H9 (cell line): ENCODE measurements at regions not wholly inside any gene's neighbourhood (a gene's known extent, or its start where the extent isn't known, plus 50 kb on each side); places are given as distances from the start of the nearest gene placed in this dataset.

Experiments used
- DNase-seq: peaks from one replicate; pipeline ENCODE4 v3.0.0-alpha.2; 2017
- H2AFZ ChIP-seq: one replicate; pipeline ENCODE4 v1.6.1; 2013; ENCODE audit warnings: mild to moderate bottlenecking, low read length, control low read depth, moderate library complexity
- H2AK5ac ChIP-seq: 2 replicates; pipeline ENCODE4 v1.6.1; 2013; ENCODE audit warnings: low read length, control low read depth, mixed read lengths; ENCODE audit not compliant: insufficient read length
- H2BK120ac ChIP-seq: one replicate; pipeline ENCODE4 v1.6.1; 2013; ENCODE audit warnings: low read depth, mild to moderate bottlenecking, low read length, control low read depth, inconsistent platforms; ENCODE audit not compliant: poor library complexity, severe bottlenecking
- H2BK12ac ChIP-seq: 2 replicates; pipeline ENCODE4 v1.6.1; 2013; ENCODE audit warnings: low read length, control low read depth, mixed read lengths, low read depth; ENCODE audit not compliant: insufficient read length
- H2BK15ac ChIP-seq: 2 replicates; pipeline ENCODE4 v1.6.1; 2013; ENCODE audit warnings: low read depth, low read length, control low read depth
- H2BK20ac ChIP-seq: one replicate; pipeline ENCODE4 v1.6.1; 2013; ENCODE audit warnings: low read depth, mild to moderate bottlenecking, low read length, control low read depth, inconsistent platforms; ENCODE audit not compliant: poor library complexity, severe bottlenecking
- H2BK5ac ChIP-seq: 2 replicates; pipeline ENCODE4 v1.6.1; 2013; ENCODE audit warnings: low read length, control low read depth, mixed read lengths; ENCODE audit not compliant: insufficient read length
- H3K14ac ChIP-seq: 2 replicates; pipeline ENCODE4 v1.6.1; 2013; ENCODE audit warnings: low read length, control low read depth; ENCODE audit not compliant: insufficient read depth
- H3K18ac ChIP-seq: 2 replicates; pipeline ENCODE4 v1.6.1; 2013; ENCODE audit warnings: low read depth, mild to moderate bottlenecking, mixed read lengths, low read length, control low read depth; ENCODE audit not compliant: insufficient read length
- H3K23ac ChIP-seq: 2 replicates; pipeline ENCODE4 v1.6.1; 2013; ENCODE audit warnings: low read length, control low read depth, mixed read lengths, low read depth; ENCODE audit not compliant: insufficient read length
- H3K23me2 ChIP-seq: 2 replicates; pipeline ENCODE4 v1.6.1; 2013; ENCODE audit warnings: low read depth, mild to moderate bottlenecking, mixed read lengths, low read length, control low read depth; ENCODE audit not compliant: insufficient read length, poor library complexity, severe bottlenecking
- H3K27ac ChIP-seq: 2 replicates; pipeline ENCODE4 v1.5.1; 2013; ENCODE audit warnings: low read length, control low read depth, mixed read lengths, low read depth; ENCODE audit not compliant: insufficient read length
- H3K27me3 ChIP-seq: 2 replicates; pipeline ENCODE4 v1.6.1; 2013; ENCODE audit warnings: low read length, control low read depth, inconsistent platforms; ENCODE audit not compliant: insufficient read depth
- H3K4ac ChIP-seq: 2 replicates; pipeline ENCODE4 v1.6.1; 2013; ENCODE audit warnings: low read depth, mild to moderate bottlenecking, control low read depth, inconsistent platforms, low read length, moderate library complexity
- H3K4me1 ChIP-seq: 2 replicates; pipeline ENCODE4 v1.6.1; 2013; ENCODE audit warnings: low read length, control low read depth, inconsistent platforms; ENCODE audit not compliant: insufficient read depth
- H3K4me2 ChIP-seq: 2 replicates; pipeline ENCODE4 v1.6.1; 2013; ENCODE audit warnings: low read length, control low read depth, mixed read lengths; ENCODE audit not compliant: insufficient read length, insufficient read depth
- H3K56ac ChIP-seq: 2 replicates; pipeline ENCODE4 v1.6.1; 2013; ENCODE audit warnings: low read depth, mild to moderate bottlenecking, mixed read lengths, low read length, control low read depth; ENCODE audit not compliant: insufficient read length
- H3K79me1 ChIP-seq: 2 replicates; pipeline ENCODE4 v1.6.1; 2013; ENCODE audit warnings: low read depth, mild to moderate bottlenecking, moderate library complexity, low read length, control low read depth, inconsistent platforms; ENCODE audit not compliant: insufficient read depth, poor library complexity, severe bottlenecking
- H3K79me2 ChIP-seq: 2 replicates; pipeline ENCODE4 v1.6.1; 2013; ENCODE audit warnings: low read length, control low read depth, inconsistent platforms; ENCODE audit not compliant: insufficient read depth
- H3K9ac ChIP-seq: 2 replicates; pipeline ENCODE4 v1.6.1; 2013; ENCODE audit warnings: low read length, control low read depth, mixed read lengths; ENCODE audit not compliant: insufficient read length; ENCODE audit errors: extremely low read depth
- H3K9me3 ChIP-seq: one replicate; pipeline ENCODE4 v1.6.1; 2013; ENCODE audit warnings: low read depth, low read length, inconsistent platforms; ENCODE audit not compliant: control insufficient read depth
- H3T11ph ChIP-seq: one replicate; pipeline ENCODE4 v1.6.1; 2013; ENCODE audit warnings: mild to moderate bottlenecking, low read length, control low read depth, inconsistent platforms
- H4K20me1 ChIP-seq: one replicate; pipeline ENCODE4 v1.6.1; 2013; ENCODE audit not compliant: control insufficient read depth, insufficient read length, insufficient read depth
- H4K5ac ChIP-seq: 2 replicates; pipeline ENCODE4 v1.6.1; 2013; ENCODE audit warnings: low read depth, mild to moderate bottlenecking, mixed read lengths, low read length, control low read depth; ENCODE audit not compliant: insufficient read length
- H4K8ac ChIP-seq: replicated peaks from 2 replicates; pipeline ENCODE4 v1.6.1; 2013; ENCODE audit warnings: low read length, control low read depth, mixed read lengths, low read depth; ENCODE audit not compliant: insufficient read length
- H4K91ac ChIP-seq: 2 replicates; pipeline ENCODE4 v1.6.1; 2013; ENCODE audit warnings: low read depth, mild to moderate bottlenecking, moderate library complexity, mixed read lengths, low read length, control low read depth; ENCODE audit not compliant: insufficient read length
- H3K27ac Mint-ChIP-seq, 3 experiments: 2 replicates in 2 of 3; 3 replicates in 1 of 3; pipeline ENCODE4 v1.8.0; 2020 to 2021; ENCODE audit warnings: mixed read lengths in 3 of 3, mild to moderate bottlenecking in 1 of 3, moderate library complexity in 1 of 3
- H3K27me3 Mint-ChIP-seq: 2 replicates; pipeline ENCODE4 v1.8.0; 2021; ENCODE audit warnings: low read depth, mild to moderate bottlenecking, moderate library complexity, mixed read lengths
- H3K36me3 Mint-ChIP-seq, 3 experiments: 2 replicates in 2 of 3; 3 replicates in 1 of 3; pipeline ENCODE4 v1.8.0; 2020 to 2021; ENCODE audit warnings: low read depth in 3 of 3, mixed read lengths in 3 of 3; ENCODE audit not compliant: insufficient read depth in 1 of 3
- H3K4me1 Mint-ChIP-seq, 2 experiments: 2 replicates each; pipeline ENCODE4 v1.8.0; 2020; ENCODE audit warnings: mixed read lengths in 2 of 2
- H3K4me3 Mint-ChIP-seq, 2 experiments: 2 replicates in 1 of 2; 3 replicates in 1 of 2; pipeline ENCODE4 v1.8.0; 2020 to 2021; ENCODE audit warnings: mild to moderate bottlenecking in 2 of 2, mixed read lengths in 2 of 2, moderate library complexity in 1 of 2
- H3K9me3 Mint-ChIP-seq, 2 experiments: 2 replicates in 1 of 2; 3 replicates in 1 of 2; pipeline ENCODE4 v1.8.0; 2020; ENCODE audit warnings: mild to moderate bottlenecking in 2 of 2, mixed read lengths in 2 of 2, moderate library complexity in 1 of 2
- WGBS: extraction: QIAGEN DNeasy Blood & Tissue Kit; methylation state at CpG from one replicate; pipeline ENCODE4 v1.1.7; 2013; ENCODE audit warnings: missing lambda C conversion rate, low lambda C conversion rate, mixed read lengths; ENCODE audit not compliant: insufficient read length; ENCODE audit errors: extremely low coverage; 5-methylcytosine and 5-hydroxymethylcytosine counted together
- TF ChIP-seq, protein P1 (sequence below): fragments of 200-600 bp; sonication (generic); conservative IDR thresholded peaks from 3 replicates; pipeline ENCODE4 v1.8.0; 2021; ENCODE audit warnings: antibody characterized with exemption, mild to moderate bottlenecking

GRCh38 chr4:138055890-138056289 is 186.3 kb downstream of the SLC7A11 start:
- TF ChIP-seq, protein P1, sequence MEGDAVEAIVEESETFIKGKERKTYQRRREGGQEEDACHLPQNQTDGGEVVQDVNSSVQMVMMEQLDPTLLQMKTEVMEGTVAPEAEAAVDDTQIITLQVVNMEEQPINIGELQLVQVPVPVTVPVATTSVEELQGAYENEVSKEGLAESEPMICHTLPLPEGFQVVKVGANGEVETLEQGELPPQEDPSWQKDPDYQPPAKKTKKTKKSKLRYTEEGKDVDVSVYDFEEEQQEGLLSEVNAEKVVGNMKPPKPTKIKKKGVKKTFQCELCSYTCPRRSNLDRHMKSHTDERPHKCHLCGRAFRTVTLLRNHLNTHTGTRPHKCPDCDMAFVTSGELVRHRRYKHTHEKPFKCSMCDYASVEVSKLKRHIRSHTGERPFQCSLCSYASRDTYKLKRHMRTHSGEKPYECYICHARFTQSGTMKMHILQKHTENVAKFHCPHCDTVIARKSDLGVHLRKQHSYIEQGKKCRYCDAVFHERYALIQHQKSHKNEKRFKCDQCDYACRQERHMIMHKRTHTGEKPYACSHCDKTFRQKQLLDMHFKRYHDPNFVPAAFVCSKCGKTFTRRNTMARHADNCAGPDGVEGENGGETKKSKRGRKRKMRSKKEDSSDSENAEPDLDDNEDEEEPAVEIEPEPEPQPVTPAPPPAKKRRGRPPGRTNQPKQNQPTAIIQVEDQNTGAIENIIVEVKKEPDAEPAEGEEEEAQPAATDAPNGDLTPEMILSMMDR, result no peak
- Histone ChIP-seq H2BK120ac (no peak overlapping the region), H4K91ac (no peak overlapping the region), H2BK20ac (no peak overlapping the region), H2AK5ac (no peak overlapping the region), H3K27ac (no peak overlapping the region), H2BK5ac (no peak overlapping the region), H3T11ph (no peak overlapping the region), H3K23ac (no peak overlapping the region), H3K4me1 (no peaks in the 10 kb centered on the region), H3K18ac (no peak overlapping the region), H3K4me2 (no peak overlapping the region), H3K56ac (no peak overlapping the region), H3K4ac (no peak overlapping the region), H2BK15ac (no peak overlapping the region), H3K14ac (no peak overlapping the region), H3K9ac (no peak overlapping the region), H4K20me1 (no peaks in the 10 kb centered on the region), H3K27me3 (no peaks in the 10 kb centered on the region), H2AFZ (no peak overlapping the region), H3K23me2 (no peaks in the 10 kb centered on the region), H3K79me2 (no peaks in the 10 kb centered on the region), H2BK12ac (no peak overlapping the region), H3K9me3 (no peaks in the 10 kb centered on the region), H3K79me1 (no peaks in the 10 kb centered on the region), H4K8ac (no peak overlapping the region), H4K5ac (no peak overlapping the region)
- Mint-ChIP-seq H3K4me3 (no peak overlapping the region), H3K27me3 (no peaks in the 10 kb centered on the region), H3K9me3 (peaks cover 0 to 3% of the 10 kb centered on the region in 2 experiments; a peak in 1 of 5 replicates), H3K4me1 (peaks cover 7 to 20% of the 10 kb centered on the region in 2 experiments; a peak in 3 of 4 replicates), H3K27ac (no peak overlapping the region), H3K36me3 (peaks cover 0 to 6% (median 2%) of the 10 kb centered on the region in 3 experiments; a peak in 3 of 7 replicates)
- DNase-seq, result no peak
- no CpG with 5 or more reads among the region's 2 CpGs for WGBS
